Activated CD4-positive, alpha-beta T cell treated with anti-CD3 and anti-CD28 coated beads, Interleukin-2, amount 50 U/mL, for 1 hour (primary cell): ENCODE measurements at regions not wholly inside any gene's neighbourhood (a gene's known extent, or its start where the extent isn't known, plus 50 kb on each side); places are given as distances from the start of the nearest gene placed in this dataset.
"Not testable (repeated sequence)": the region's sequence is repeated elsewhere in the genome, so short reads cannot be mapped to it uniquely, and the experiment has no call there.

Experiments used
- DNase-seq: peaks from one replicate; pipeline ENCODE4 v3.0.0-alpha.2; 2020

GRCh38 chr6:170080169-170080827, 210.6 kb downstream of the DLL1 start:
- no peak for DNase-seq

- no peak for DNase-seq
Measured at GRCh38 chr6:170076466-170077165, 214.3 kb downstream of the DLL1 start.

GRCh38 chr6:170075659-170076223, 215.1 kb downstream of the DLL1 start:
- no peak for DNase-seq

GRCh38 chr6:170074907-170075306, 216.0 kb downstream of the DLL1 start:
- no peak for DNase-seq

- no peak for DNase-seq
Measured at GRCh38 chr6:170074435-170074834, 216.4 kb downstream of the DLL1 start.

- DNase-seq, result no peak
Measured at GRCh38 chr6:170073846-170074245, 217.0 kb downstream of the DLL1 start.

GRCh38 chr6:170072246-170072645, 218.6 kb downstream of the DLL1 start:
- DNase-seq, result no peak

- DNase-seq, result no peak
Measured at GRCh38 chr6:170069611-170070010, 221.3 kb downstream of the DLL1 start.

GRCh38 chr6:170068496-170068895, 222.4 kb downstream of the DLL1 start:
- no peak for DNase-seq

- DNase-seq, result no peak
Measured at GRCh38 chr6:170067923-170068360, 222.9 kb downstream of the DLL1 start.

- DNase-seq, result no peak
Measured at GRCh38 chr6:170067181-170067641, 223.7 kb downstream of the DLL1 start.

GRCh38 chr6:170066679-170067078, 224.2 kb downstream of the DLL1 start:
- DNase-seq, result no peak

- no peak for DNase-seq
Measured at GRCh38 chr6:170063851-170064602, 226.9 kb downstream of the DLL1 start.

- DNase-seq, result no peak
Measured at GRCh38 chr6:170063431-170063830, 227.4 kb downstream of the DLL1 start.

- no peak for DNase-seq
Measured at GRCh38 chr6:170062915-170063241, 228.0 kb downstream of the DLL1 start.

GRCh38 chr6:170062209-170062914, 228.5 kb downstream of the DLL1 start:
- no peak for DNase-seq

- no peak for DNase-seq
Measured at GRCh38 chr6:170058878-170059485, 231.9 kb downstream of the DLL1 start.

- no peak for DNase-seq
Measured at GRCh38 chr6:170057961-170058877, 232.7 kb downstream of the DLL1 start.

- DNase-seq, result no peak
Measured at GRCh38 chr6:170057034-170057734, 233.7 kb downstream of the DLL1 start.

GRCh38 chr6:170056278-170056711, 234.6 kb downstream of the DLL1 start:
- DNase-seq, result no peak

- not testable (repeated sequence) for DNase-seq
Measured at GRCh38 chr6:170055797-170056196, 235.1 kb downstream of the DLL1 start.
